ENCODE measurements at regions not wholly inside any gene's neighbourhood (a gene's known extent, or its start where the extent isn't known, plus 50 kb on each side); places are given as distances from the start of the nearest gene placed in this dataset.

- no peak for DNase-seq
Observed at GRCh38 chr2:122135021-122135937, 379.8 kb downstream of the TSN start.

DNA sequence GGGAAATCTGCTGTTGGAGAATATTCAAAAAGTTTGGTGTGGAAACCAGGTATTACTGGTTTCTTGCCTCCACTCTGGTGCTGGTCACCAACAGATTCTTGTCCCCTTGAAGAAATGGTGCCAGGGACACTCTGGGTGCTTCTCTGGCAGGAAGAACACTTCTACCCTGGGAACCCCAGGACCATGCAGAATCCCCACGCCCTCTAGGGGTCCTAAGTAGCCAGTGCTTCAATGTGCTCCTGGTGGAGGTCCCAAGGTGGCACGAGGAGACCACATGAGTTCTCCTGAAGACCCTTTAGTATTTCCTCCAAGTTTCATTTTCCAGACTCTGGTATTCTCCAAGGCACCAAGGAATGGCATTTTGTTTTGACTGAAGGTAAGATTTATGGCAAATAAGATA is 380.6 kb downstream of the TSN start:
- no peak for DNase-seq

- DNase-seq: no peak
Observed at GRCh38 chr2:122138561-122138960, 383.1 kb downstream of the TSN start.

- no peak for DNase-seq
Observed at GRCh38 chr2:122139739-122140420, 384.4 kb downstream of the TSN start.

DNA sequence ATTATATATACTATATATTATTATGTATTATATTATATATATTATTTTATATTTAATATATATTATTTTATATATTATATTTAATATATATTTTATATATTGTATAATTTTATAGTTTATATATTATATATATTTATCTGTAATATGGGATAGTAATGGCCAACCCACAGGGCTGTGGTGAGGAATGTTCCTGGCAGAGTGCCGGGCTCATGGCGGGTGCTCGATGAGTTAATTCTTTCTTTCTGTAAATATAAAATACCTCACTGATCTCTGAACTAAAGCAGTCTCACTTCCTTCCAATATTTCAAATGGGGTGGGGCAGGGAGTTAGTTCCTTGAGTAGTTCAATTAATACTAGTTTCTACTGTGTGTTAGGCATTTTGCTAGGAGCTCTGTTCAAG is 389.4 kb downstream of the TSN start:
- no peak for DNase-seq

DNA sequence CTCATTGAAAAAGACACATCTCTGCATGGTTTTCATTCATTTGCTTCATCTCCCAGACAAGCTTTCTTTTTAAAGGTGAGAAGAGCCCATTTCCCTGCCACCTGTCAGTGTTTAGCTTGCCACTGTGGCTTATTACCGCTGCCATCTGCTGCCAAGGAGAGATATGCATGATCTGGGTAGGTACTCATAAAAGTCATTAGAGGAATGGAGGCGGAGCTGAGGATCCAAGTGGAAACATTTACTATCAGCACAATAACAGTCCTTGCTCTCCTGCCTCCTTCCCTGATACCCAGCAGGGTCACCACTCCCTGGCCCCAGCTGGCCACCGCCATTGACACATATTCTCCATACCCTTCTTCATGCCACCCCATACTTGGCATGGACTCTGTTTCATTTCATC is 390.4 kb downstream of the TSN start:
- no peak for DNase-seq

- no peak for DNase-seq
Observed at GRCh38 chr2:122148128-122148767, 392.8 kb downstream of the TSN start.

DNA sequence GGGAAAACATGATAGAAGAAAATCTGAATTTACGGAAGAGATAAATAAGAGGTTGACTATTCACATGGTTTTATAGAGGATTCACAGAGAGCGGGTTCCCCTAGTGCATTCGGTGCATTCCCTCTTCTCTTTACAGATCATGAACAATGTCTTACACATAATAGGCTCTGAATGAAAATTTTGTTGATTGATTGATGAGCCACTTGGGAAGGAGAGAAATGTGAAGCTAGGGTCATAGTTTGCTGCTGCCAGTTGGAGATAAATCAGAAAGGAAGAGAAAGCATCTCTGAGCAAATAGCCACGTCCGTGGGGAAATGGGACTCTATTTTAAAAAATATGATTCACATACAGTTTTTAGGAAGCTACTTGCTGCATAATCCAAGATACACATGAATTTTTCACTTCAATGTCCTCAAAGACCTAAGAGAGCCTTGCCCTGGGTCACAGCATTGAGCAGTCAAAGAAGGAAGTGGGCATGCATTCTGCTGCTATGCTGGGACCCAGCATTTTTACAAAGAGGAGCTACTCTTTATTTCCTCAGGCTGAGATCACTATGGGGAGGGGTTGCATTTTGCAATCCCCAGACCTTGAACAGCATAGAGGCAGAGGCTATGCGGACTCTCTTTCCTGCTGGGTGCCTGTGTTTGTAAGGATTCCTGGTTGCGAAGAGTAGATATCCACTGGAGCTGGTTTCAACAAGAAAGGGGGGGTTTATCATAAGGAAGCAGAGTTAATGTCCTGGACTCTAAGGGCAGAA is 395.3 kb downstream of the TSN start:
- DNase-seq: no peak

DNA sequence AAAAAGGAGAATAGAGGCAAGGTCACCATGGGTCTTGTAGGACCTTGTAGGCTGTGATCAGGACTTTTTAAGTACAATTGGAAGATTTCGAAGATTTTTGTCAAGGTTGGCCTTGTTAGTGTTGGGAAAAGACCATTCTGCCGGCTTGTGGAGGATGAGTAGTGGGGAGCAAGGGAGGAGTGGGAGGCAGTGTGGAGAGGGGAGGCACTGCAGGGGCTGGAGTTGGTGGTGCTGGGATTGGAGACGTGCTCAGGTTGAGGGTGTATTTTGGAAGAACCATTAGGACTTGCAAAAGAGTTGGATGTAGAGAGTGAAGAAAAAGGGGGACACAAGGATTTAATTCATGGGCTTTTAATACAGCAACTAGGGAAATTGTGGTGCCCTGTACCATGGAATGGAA is 397.1 kb downstream of the TSN start:
- no peak for DNase-seq

DNA sequence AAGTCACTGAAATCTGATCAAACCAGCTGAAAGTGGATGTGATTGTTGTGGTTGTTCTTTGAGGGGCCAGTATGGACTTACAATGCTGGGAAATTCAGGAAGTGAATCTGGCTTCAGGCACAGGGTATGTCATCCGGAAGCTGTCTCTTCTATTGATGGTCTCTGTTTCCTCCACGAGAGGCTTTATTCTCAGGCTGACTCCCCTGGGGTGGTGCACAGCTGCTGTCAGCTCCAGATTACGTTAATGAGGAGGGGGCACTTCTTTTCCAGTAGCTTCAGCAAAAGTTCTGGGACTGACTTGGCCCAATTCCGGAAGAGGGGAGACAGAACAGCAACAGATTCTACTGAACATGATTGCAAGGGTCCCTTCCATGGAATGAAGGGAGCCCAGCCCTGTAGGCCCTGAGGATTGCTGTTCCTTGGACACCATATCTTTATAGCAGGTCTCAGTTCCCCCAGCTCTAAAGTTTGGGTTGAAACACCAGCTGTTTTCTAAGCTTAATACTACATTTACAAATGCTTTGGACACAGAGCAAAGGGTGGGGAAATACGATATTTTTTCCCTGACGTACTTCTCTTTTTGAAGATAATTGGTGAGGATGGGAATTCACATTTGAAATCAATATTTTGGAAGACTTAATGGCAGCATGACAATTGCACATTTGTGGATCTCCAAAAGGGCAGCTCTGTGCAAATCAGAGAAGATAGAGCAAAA is 400.9 kb downstream of the TSN start:
- DNase-seq: no peak

DNA sequence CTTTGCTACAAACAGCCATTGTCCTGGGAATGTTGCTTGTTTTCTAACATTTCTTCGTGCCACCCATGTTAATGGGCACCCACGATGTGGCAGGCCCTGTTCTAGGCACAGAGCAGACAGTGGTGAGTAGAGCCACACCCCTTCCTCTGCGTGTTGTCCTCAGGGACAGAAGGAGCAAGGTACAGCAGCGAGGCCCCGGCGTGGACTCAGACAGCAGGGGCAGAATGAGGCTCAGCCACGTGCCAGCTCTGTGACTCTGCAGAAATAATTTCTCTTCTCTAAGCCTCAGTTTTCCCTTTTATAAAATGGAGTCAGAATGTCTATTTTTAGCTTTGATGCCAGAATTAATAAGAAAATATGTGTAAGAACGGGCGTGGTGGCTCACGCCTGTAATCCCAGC is 401.7 kb downstream of the TSN start:
- DNase-seq: no peak

- no peak for DNase-seq
Observed at GRCh38 chr2:122163617-122164016, 408.2 kb downstream of the TSN start.

DNA sequence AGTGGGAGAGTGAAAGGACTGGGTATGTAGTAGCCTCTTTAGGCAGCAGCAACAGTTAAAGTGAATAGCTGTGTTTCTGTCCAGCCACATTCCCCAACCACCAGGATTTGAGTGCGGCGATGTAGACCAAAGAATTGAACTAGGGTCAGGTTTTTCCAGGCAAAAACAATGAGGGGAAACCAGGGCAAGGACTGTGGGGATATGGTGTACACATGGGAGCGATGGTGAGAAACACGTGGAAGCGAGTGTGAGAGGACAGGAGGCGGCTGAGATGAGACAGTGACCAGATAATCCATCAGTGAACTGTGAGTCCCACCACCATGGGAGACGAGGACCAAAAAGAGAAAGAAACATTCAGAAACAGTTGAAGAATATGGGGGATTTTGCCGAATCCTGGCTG is 409.5 kb downstream of the TSN start:
- no peak for DNase-seq

GRCh38 chr2:122166820-122167219 is 411.4 kb downstream of the TSN start:
- DNase-seq: no peak

DNA sequence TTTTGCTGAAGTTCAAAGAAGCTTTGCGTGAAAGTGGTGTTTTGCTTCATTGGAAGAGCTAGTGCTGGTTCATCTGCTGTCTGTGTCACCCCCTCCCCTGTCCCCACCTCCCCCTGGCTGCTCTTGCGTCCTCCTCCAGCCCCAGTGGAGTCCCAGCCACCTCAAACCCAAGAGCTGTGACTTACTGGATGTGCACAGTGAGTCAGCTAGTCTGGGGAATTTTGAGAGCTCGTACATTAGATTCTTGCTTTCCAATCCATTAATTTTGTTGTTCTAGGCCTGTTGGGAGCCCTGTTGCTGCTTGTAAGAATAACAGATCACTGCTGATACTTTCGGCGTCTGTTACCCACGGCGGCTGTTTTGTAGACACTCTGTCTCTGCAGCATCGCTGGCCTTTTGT is 412.1 kb downstream of the TSN start:
- no peak for DNase-seq

DNA sequence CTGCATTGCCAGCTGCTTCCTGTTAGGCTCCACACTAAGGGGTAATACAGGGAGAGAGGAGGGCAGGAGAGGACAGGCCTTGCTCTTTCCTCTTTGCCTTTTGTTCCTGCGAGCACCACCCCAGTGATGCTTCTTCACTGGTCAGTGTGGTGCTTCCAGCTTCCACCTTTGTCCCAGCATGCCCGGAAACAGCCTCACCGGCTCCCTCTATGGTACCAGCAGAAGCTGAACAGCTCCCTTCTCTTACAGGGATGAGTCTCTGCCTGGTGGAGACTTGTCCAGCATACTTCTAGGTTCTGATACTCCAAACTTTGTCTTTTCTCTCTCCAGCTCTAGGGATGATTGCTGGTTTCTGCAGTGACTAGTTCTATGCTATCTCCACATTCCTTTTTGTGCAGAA is 413.3 kb downstream of the TSN start:
- no peak for DNase-seq

- no peak for DNase-seq
Observed at GRCh38 chr2:122172812-122173211, 417.4 kb downstream of the TSN start.

DNA sequence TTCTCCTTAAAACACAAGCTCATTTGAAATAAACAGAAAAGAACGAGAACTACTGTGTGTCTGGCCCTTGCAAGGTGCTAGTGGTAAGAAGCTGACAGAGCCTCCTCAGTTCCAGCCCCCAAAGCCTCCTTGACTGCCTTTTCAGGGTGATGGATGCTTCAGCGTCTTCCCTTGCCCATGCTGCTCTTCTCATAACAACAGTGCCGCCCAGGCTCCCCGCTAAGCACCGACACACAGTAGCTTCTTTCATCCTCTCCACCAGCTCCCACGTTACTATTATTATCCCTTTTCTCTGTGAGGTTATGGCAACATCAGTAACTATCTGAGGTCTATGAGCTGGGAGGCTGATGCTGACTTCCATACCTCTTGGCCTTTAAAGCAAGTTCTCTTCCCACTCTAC is 418.6 kb downstream of the TSN start:
- DNase-seq: no peak

DNA sequence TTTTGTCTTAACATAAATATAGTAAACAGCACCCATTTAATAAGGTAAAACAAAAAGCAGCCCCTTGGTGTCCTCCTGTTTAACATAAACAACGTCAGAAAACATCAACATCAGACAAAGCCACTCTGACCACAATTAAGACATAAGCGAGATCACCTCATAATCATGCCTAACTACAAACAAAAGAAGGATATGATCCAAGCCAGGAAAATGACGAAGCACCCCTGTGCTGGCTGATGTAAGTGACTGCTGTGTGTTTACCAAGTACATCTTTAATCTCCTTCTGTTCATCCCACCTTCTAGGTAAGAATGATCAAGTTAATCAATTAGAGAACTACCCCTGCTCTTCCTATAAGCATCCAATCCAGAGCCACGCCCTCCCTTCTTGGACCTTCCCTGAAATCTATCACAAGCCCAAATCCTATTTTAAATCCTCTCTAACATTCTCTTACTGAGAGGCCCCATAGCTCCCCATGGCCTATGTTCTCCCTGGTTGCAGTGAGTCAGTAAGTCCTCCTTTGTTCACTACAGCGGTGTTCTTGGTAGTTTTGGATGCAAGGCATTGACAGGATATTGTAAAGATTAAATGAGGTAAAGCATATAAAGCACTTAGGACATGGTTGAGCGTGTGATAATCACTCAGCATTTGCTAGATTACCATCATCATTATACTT is 424.2 kb downstream of the TSN start:
- no peak for DNase-seq

DNA sequence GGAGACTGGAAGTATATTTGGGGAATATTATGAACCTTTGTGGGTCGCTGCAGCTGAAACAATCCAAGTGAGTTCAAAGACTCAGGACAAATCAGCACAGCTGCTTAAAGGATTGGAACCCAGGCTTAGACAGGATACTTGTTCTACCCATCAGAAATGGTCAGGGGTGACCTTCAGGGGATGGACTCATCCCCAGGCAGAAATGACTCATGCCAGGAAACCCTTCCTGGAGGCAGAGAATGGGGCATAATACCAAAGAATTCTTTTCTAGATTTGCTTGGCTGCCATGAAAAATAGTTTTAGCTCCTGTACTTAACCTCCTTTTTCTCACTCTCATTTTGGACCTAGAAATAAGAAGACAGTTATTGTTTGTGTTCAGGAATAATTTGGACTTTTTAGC is 425.5 kb downstream of the TSN start:
- no peak for DNase-seq

DNA sequence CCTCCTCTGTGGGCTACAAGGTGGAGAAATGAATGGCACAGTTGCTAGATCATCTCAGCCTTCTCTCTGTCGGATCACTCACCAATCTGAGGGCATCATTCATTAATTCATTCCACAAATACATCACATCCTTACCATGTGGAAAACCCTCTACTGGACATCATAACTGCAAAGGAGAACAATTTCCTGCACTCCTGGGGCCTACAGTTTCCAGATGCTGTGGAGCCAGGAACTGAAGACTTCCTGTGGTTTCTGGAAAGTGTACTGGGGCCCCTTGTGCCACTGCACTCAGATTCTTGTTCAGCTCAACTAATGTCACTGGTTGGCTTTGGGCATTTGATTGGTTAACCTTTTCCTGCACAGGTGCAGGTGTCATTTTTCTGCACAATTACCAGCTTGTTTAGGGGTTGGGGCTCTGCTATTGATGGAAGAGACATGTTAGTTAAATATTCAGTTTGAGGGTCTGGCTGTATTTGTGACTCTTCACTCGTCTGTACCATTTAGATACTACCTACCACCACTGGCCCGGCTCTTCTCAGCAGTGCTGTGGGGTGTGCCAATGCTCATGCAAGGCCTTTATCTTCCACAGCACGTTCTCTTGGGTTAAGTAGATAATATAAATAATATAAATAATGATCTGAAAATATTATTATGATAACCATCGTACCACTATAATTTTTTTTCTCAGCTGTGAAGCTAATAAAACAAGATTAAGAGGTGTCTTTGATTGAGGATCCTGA is 427.3 kb downstream of the TSN start:
- DNase-seq: no peak

Measured in inflammatory macrophage treated with lipopolysaccharide for 1 hour (primary cell).